ENCODE measurements at regions not wholly inside any gene's neighbourhood (a gene's known extent, or its start where the extent isn't known, plus 50 kb on each side); places are given as distances from the start of the nearest gene placed in this dataset.

GRCh38 chr5:56480078-56480704, 247.1 kb upstream of the ANKRD55 start:
- TF ChIP-seq CTCF (IDR thresholded peaks at IDR 0.05; ENCODE audit: low read depth, low read length) (no peak), POLR2A (IDR thresholded peaks at IDR 0.05; ENCODE audit: extremely low read depth, insufficient read length) (no peak), MYC (IDR thresholded peaks at IDR 0.05; ENCODE audit: low read depth, low read length) (no peak)
- TF ChIP-seq, protein P1, sequence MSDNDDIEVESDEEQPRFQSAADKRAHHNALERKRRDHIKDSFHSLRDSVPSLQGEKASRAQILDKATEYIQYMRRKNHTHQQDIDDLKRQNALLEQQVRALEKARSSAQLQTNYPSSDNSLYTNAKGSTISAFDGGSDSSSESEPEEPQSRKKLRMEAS (IDR thresholded peaks at IDR 0.05; ENCODE audit: low read depth, low read length): no peak
